HEK293T (cell line): ENCODE measurements at regions not wholly inside any gene's neighbourhood (a gene's known extent, or its start where the extent isn't known, plus 50 kb on each side); places are given as distances from the start of the nearest gene placed in this dataset.

Experiments used
- BHLHE40 ChIP-seq: fragments of 450-650 bp; IDR thresholded peaks from 2 replicates; pipeline ENCODE4 v1.6.1; 2016; ENCODE audit warnings: mild to moderate bottlenecking, moderate library complexity, borderline replicate concordance
- CTBP1 ChIP-seq: fragments of 450-650 bp; IDR thresholded peaks from 2 replicates; pipeline ENCODE4 v1.6.1; 2016; ENCODE audit warnings: borderline replicate concordance
- FOXM1 ChIP-seq: fragments of 450-650 bp; IDR thresholded peaks from 2 replicates; pipeline ENCODE4 v1.6.1; 2017; ENCODE audit warnings: mild to moderate bottlenecking, borderline replicate concordance
- L3MBTL2 ChIP-seq: fragments of 450-650 bp; conservative IDR thresholded peaks from 2 replicates; pipeline ENCODE4 v1.6.1; 2016; ENCODE audit warnings: mild to moderate bottlenecking
- NFRKB ChIP-seq: fragments of 450-650 bp; IDR thresholded peaks from 2 replicates; pipeline ENCODE4 v1.6.1; 2016; ENCODE audit warnings: mild to moderate bottlenecking, moderate library complexity
- SP1 ChIP-seq: fragments of 450-650 bp; IDR thresholded peaks from 2 replicates; pipeline ENCODE4 v1.6.1; 2017
- SUZ12 ChIP-seq: fragments of 450-650 bp; IDR thresholded peaks from 2 replicates; pipeline ENCODE4 v1.6.1; 2016; ENCODE audit warnings: mild to moderate bottlenecking
- ZNF384 ChIP-seq: fragments of 450-650 bp; IDR thresholded peaks from 2 replicates; pipeline ENCODE4 v1.6.1; 2016

GRCh38 chr5:99640646-99641045 lies 711.8 kb upstream of the CHD1 start:
- TF ChIP-seq SP1 (no peak), SUZ12 (no peak), NFRKB (no peak), FOXM1 (no peak), BHLHE40 (no peak), L3MBTL2 (no peak), ZNF384 (no peak), CTBP1 (no peak)
